GM23338 (cell line): ENCODE measurements at regions not wholly inside any gene's neighbourhood (a gene's known extent, or its start where the extent isn't known, plus 50 kb on each side); places are given as distances from the start of the nearest gene placed in this dataset.

Source experiments
- ATAC-seq: fragments of 200-7000 bp; cut with Tn5 transposase; 3 replicates; pipeline ENCODE4 v1.9.1; 2020
- DNase-seq: peaks from one replicate; pipeline ENCODE4 v3.0.0-alpha.2; 2015; ENCODE audit warnings: low spot score
- H2AFZ ChIP-seq: fragments of 200-600 bp; sonication (generic); 2 replicates; pipeline ENCODE4 v1.8.0; 2016; ENCODE audit warnings: antibody characterized with exemption, mild to moderate bottlenecking, moderate library complexity
- H3F3A ChIP-seq: fragments of 200-600 bp; sonication (generic); replicated peaks from 2 replicates; pipeline ENCODE4 v1.8.0; 2017; ENCODE audit warnings: antibody characterized with exemption, mixed run types, low read depth
- H3K27ac ChIP-seq: fragments of 200-600 bp; sonication (generic); 2 replicates; pipeline ENCODE4 v1.6.1; 2016; ENCODE audit warnings: low read depth
- H3K27me3 ChIP-seq: fragments of 200-600 bp; sonication (generic); 2 replicates; pipeline ENCODE4 v1.8.0; 2016; ENCODE audit warnings: mild to moderate bottlenecking, mixed run types, moderate library complexity; ENCODE audit not compliant: insufficient read depth
- H3K36me3 ChIP-seq: fragments of 200-600 bp; sonication (generic); 2 replicates; pipeline ENCODE4 v1.8.0; 2016; ENCODE audit warnings: mild to moderate bottlenecking; ENCODE audit not compliant: insufficient read depth
- H3K4me1 ChIP-seq: fragments of 200-600 bp; sonication (generic); 2 replicates; pipeline ENCODE4 v1.8.0; 2016; ENCODE audit warnings: mild to moderate bottlenecking, moderate library complexity; ENCODE audit not compliant: insufficient read depth
- H3K4me2 ChIP-seq: fragments of 200-600 bp; sonication (generic); 2 replicates; pipeline ENCODE4 v1.7.1; 2017; ENCODE audit warnings: mixed run types
- H3K4me3 ChIP-seq: fragments of 200-600 bp; sonication (generic); 2 replicates; pipeline ENCODE4 v1.6.1; 2016; ENCODE audit warnings: mixed run types
- H3K79me2 ChIP-seq: fragments of 200-600 bp; sonication (generic); replicated peaks from 2 replicates; pipeline ENCODE4 v1.8.0; 2017; ENCODE audit warnings: mild to moderate bottlenecking; ENCODE audit not compliant: insufficient read depth
- H3K9me2 ChIP-seq: fragments of 200-600 bp; sonication (generic); 2 replicates; pipeline ENCODE4 v1.8.0; 2017; ENCODE audit not compliant: insufficient read depth
- H4K20me1 ChIP-seq: fragments of 200-600 bp; sonication (generic); replicated peaks from 2 replicates; pipeline ENCODE4 v1.8.0; 2017; ENCODE audit warnings: mild to moderate bottlenecking; ENCODE audit not compliant: insufficient read depth
- H3K27ac Mint-ChIP-seq: 2 replicates; pipeline ENCODE4 v1.8.0; 2020; ENCODE audit warnings: inconsistent platforms, mild to moderate bottlenecking, moderate library complexity, mixed read lengths
- H3K27me3 Mint-ChIP-seq: 3 replicates; pipeline ENCODE4 v1.8.0; 2022; ENCODE audit warnings: low read depth, mild to moderate bottlenecking, moderate library complexity, mixed read lengths, inconsistent platforms; ENCODE audit not compliant: insufficient read depth, poor library complexity
- H3K36me3 Mint-ChIP-seq: 3 replicates; pipeline ENCODE4 v1.8.0; 2021; ENCODE audit warnings: low read depth, mild to moderate bottlenecking, inconsistent platforms, moderate library complexity, mixed read lengths
- H3K4me1 Mint-ChIP-seq: 3 replicates; pipeline ENCODE4 v1.8.0; 2020; ENCODE audit warnings: mild to moderate bottlenecking, inconsistent platforms, mixed read lengths
- H3K4me3 Mint-ChIP-seq: 3 replicates; pipeline ENCODE4 v1.8.0; 2021; ENCODE audit warnings: moderate library complexity, mild to moderate bottlenecking, inconsistent platforms, mixed read lengths
- H3K9me3 Mint-ChIP-seq: 3 replicates; pipeline ENCODE4 v1.8.0; 2020; ENCODE audit warnings: moderate library complexity, mild to moderate bottlenecking, inconsistent platforms, mixed read lengths
- EZH2 ChIP-seq: fragments of 200-600 bp; sonication (generic); IDR thresholded peaks from one replicate; pipeline ENCODE4 v1.8.0; 2017; ENCODE audit warnings: antibody characterized with exemption, mild to moderate bottlenecking, low read depth; ENCODE audit not compliant: unreplicated experiment
- JUNB ChIP-seq: IDR thresholded peaks from one replicate; pipeline ENCODE4 v1.6.1; 2016; ENCODE audit warnings: antibody characterized with exemption; ENCODE audit not compliant: unreplicated experiment
- NANOG ChIP-seq: IDR thresholded peaks from 2 replicates; pipeline ENCODE4 v1.6.1; 2016; ENCODE audit warnings: antibody characterized with exemption, borderline replicate concordance
- POLR2AphosphoS5 ChIP-seq: IDR thresholded peaks from 2 replicates; pipeline ENCODE4 v1.6.1; 2016; ENCODE audit warnings: antibody characterized with exemption, low read depth
- ZNF114 ChIP-seq: fragments of 250-450 bp; sonication (Bioruptor Pico); IDR thresholded peaks from 2 replicates; pipeline ENCODE4 v1.5.0; 2020; ENCODE audit warnings: mild to moderate bottlenecking, moderate library complexity
- ZNF331 ChIP-seq: fragments of 250-450 bp; sonication (Bioruptor Pico); IDR thresholded peaks from 2 replicates; pipeline ENCODE4 v1.5.0; 2020; ENCODE audit warnings: low read depth, mild to moderate bottlenecking, moderate library complexity
- TF ChIP-seq, protein P1 (sequence below): IDR thresholded peaks from 2 replicates; pipeline ENCODE4 v1.6.1; 2016; ENCODE audit warnings: antibody characterized with exemption
- TF ChIP-seq, protein P2 (sequence below): fragments of 250-450 bp; sonication (Bioruptor Pico); IDR thresholded peaks from 2 replicates; pipeline ENCODE4 v1.5.0; 2020; ENCODE audit warnings: mild to moderate bottlenecking, moderate library complexity

DNA sequence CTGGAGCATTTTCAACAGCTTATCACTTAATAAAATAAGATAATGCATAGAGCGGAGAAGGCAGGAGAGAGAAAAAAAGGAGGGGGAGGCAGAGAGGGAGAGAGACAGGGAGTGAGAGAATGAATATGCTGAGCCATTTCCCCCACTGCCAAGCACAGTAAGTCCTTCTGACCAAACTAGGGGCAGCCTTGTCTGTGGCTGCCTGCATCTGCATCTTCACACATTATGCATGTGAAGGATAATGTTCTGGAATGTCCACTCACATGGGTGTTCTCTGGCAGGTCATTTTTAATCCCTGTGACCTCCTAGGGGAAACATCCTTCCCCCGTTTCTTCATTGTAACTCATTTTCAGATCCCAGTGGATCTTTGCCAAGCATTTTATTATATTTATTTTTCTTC, 269.3 kb downstream of the FOXA2 start:
- TF ChIP-seq, protein P1, sequence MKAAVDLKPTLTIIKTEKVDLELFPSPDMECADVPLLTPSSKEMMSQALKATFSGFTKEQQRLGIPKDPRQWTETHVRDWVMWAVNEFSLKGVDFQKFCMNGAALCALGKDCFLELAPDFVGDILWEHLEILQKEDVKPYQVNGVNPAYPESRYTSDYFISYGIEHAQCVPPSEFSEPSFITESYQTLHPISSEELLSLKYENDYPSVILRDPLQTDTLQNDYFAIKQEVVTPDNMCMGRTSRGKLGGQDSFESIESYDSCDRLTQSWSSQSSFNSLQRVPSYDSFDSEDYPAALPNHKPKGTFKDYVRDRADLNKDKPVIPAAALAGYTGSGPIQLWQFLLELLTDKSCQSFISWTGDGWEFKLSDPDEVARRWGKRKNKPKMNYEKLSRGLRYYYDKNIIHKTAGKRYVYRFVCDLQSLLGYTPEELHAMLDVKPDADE, result no peak
- TF ChIP-seq, protein P2, sequence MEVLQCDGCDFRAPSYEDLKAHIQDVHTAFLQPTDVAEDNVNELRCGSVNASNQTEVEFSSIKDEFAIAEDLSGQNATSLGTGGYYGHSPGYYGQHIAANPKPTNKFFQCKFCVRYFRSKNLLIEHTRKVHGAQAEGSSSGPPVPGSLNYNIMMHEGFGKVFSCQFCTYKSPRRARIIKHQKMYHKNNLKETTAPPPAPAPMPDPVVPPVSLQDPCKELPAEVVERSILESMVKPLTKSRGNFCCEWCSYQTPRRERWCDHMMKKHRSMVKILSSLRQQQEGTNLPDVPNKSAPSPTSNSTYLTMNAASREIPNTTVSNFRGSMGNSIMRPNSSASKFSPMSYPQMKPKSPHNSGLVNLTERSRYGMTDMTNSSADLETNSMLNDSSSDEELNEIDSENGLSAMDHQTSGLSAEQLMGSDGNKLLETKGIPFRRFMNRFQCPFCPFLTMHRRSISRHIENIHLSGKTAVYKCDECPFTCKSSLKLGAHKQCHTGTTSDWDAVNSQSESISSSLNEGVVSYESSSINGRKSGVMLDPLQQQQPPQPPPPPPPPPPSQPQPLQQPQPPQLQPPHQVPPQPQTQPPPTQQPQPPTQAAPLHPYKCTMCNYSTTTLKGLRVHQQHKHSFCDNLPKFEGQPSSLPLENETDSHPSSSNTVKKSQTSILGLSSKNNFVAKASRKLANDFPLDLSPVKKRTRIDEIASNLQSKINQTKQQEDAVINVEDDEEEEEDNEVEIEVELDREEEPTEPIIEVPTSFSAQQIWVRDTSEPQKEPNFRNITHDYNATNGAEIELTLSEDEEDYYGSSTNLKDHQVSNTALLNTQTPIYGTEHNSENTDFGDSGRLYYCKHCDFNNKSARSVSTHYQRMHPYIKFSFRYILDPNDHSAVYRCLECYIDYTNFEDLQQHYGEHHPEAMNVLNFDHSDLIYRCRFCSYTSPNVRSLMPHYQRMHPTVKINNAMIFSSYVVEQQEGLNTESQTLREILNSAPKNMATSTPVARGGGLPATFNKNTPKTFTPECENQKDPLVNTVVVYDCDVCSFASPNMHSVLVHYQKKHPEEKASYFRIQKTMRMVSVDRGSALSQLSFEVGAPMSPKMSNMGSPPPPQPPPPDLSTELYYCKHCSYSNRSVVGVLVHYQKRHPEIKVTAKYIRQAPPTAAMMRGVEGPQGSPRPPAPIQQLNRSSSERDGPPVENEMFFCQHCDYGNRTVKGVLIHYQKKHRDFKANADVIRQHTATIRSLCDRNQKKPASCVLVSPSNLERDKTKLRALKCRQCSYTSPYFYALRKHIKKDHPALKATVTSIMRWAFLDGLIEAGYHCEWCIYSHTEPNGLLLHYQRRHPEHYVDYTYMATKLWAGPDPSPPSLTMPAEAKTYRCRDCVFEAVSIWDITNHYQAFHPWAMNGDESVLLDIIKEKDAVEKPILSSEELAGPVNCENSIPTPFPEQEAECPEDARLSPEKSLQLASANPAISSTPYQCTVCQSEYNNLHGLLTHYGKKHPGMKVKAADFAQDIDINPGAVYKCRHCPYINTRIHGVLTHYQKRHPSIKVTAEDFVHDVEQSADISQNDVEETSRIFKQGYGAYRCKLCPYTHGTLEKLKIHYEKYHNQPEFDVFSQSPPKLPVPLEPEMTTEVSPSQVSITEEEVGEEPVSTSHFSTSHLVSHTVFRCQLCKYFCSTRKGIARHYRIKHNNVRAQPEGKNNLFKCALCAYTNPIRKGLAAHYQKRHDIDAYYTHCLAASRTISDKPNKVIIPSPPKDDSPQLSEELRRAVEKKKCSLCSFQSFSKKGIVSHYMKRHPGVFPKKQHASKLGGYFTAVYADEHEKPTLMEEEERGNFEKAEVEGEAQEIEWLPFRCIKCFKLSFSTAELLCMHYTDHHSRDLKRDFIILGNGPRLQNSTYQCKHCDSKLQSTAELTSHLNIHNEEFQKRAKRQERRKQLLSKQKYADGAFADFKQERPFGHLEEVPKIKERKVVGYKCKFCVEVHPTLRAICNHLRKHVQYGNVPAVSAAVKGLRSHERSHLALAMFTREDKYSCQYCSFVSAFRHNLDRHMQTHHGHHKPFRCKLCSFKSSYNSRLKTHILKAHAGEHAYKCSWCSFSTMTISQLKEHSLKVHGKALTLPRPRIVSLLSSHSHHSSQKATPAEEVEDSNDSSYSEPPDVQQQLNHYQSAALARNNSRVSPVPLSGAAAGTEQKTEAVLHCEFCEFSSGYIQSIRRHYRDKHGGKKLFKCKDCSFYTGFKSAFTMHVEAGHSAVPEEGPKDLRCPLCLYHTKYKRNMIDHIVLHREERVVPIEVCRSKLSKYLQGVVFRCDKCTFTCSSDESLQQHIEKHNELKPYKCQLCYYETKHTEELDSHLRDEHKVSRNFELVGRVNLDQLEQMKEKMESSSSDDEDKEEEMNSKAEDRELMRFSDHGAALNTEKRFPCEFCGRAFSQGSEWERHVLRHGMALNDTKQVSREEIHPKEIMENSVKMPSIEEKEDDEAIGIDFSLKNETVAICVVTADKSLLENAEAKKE (CRISPR knock-in tag), result no peak
- TF ChIP-seq NANOG, result no peak
- TF ChIP-seq EZH2, result no peak
- no peak for TF ChIP-seq POLR2AphosphoS5
- TF ChIP-seq ZNF331, result no peak
- TF ChIP-seq ZNF114, result no peak
- no peak for TF ChIP-seq JUNB
- DNase-seq (no peak), ATAC-seq (no peak)
- Histone ChIP-seq H3K36me3 (no peaks in the 10 kb centered on the region), H3K79me2 (no peaks in the 10 kb centered on the region), H2AFZ (no peak overlapping the region), H3K4me2 (no peak overlapping the region), H3K4me1 (no peaks in the 10 kb centered on the region), H3K27me3 (no peaks in the 10 kb centered on the region), H4K20me1 (no peaks in the 10 kb centered on the region), H3K4me3 (no peak overlapping the region), H3K9me2 (0 out of 2 replicates have a peak, but pooled peaks cover 4% of the 10 kb centered on the region), H3K27ac (no peak overlapping the region), H3F3A (no peaks in the 10 kb centered on the region)
- Mint-ChIP-seq H3K4me3 (no peak overlapping the region), H3K27me3 (peaks cover 2% of the 10 kb centered on the region), H3K9me3 (no peaks in the 10 kb centered on the region), H3K36me3 (no peaks in the 10 kb centered on the region), H3K4me1 (peaks cover 5% of the 10 kb centered on the region; the same call in 2 of the 3 replicates), H3K27ac (no peak overlapping the region)
